ENCODE measurements at regions not wholly inside any gene's neighbourhood (a gene's known extent, or its start where the extent isn't known, plus 50 kb on each side); places are given as distances from the start of the nearest gene placed in this dataset.

GRCh38 chr11:119584193-119585042 lies 144.6 kb downstream of the NECTIN1 start:
- TF ChIP-seq CTCF (IDR thresholded peaks at IDR 0.05), result no peak
- TF ChIP-seq POLR2A (IDR thresholded peaks at IDR 0.05), result no peak
- no peak for TF ChIP-seq EP300 (IDR thresholded peaks at IDR 0.05)

Data from tibial nerve (tissue), 4 donors.